ENCODE measurements at regions not wholly inside any gene's neighbourhood (a gene's known extent, or its start where the extent isn't known, plus 50 kb on each side); places are given as distances from the start of the nearest gene placed in this dataset.

- Histone ChIP-seq H3K27me3 (ENCODE audit: insufficient read depth, poor library complexity, severe bottlenecking) (peaks cover 3% of the 10 kb centered on the region), H3K4me3 (replicated peaks; ENCODE audit: insufficient read depth, low read length) (peak overlapping the region; percentile 13), H3K27ac (replicated peaks) (peak overlapping the region; percentile 99)
- TF ChIP-seq SPI1 (IDR thresholded peaks at IDR 0.05; ENCODE audit: borderline replicate concordance, low read depth) (peak; percentile 83), CTCF (IDR thresholded peaks at IDR 0.05; ENCODE audit: insufficient read depth, low read length) (no peak), POLR2AphosphoS5 (IDR thresholded peaks at IDR 0.05; ENCODE audit: low read depth) (peak; percentile 75), REST (IDR thresholded peaks at IDR 0.05; ENCODE audit: insufficient replicate concordance, low read depth) (no peak), GABPA (IDR thresholded peaks at IDR 0.05; ENCODE audit: low read depth) (peak; percentile 83; the same call in 1 of the 2 replicates)
- peak; percentile 97 to 100 for DNase-seq (ENCODE audit: low read depth in 1 of 2, low spot score in 1 of 2)
Observed at GRCh38 chr1:234778221-234779159, 168.5 kb upstream of the IRF2BP2 start.

- Histone ChIP-seq H3K27ac (replicated peaks) (peak overlapping the region; percentile 99), H3K27me3 (ENCODE audit: insufficient read depth, poor library complexity, severe bottlenecking) (peaks cover 3% of the 10 kb centered on the region), H3K4me3 (replicated peaks; ENCODE audit: insufficient read depth, low read length) (no peak overlapping the region)
- TF ChIP-seq SPI1 (IDR thresholded peaks at IDR 0.05; ENCODE audit: borderline replicate concordance, low read depth): no peak
- no peak for TF ChIP-seq REST (IDR thresholded peaks at IDR 0.05; ENCODE audit: insufficient replicate concordance, low read depth)
- no peak for TF ChIP-seq CTCF (IDR thresholded peaks at IDR 0.05; ENCODE audit: insufficient read depth, low read length)
- no peak; the same call in 1 of the 2 replicates for TF ChIP-seq POLR2AphosphoS5 (IDR thresholded peaks at IDR 0.05; ENCODE audit: low read depth)
- no peak for TF ChIP-seq GABPA (IDR thresholded peaks at IDR 0.05; ENCODE audit: low read depth)
- DNase-seq (ENCODE audit: low read depth in 1 of 2, low spot score in 1 of 2): no peak
Observed at GRCh38 chr1:234777856-234778220, 167.9 kb upstream of the IRF2BP2 start.

- no peak for DNase-seq (ENCODE audit: low read depth in 1 of 2, low spot score in 1 of 2)
- peak overlapping the region; percentile 99 for H3K27ac ChIP-seq (replicated peaks)
- H3K4me3 ChIP-seq (replicated peaks; ENCODE audit: insufficient read depth, low read length): no peak overlapping the region
- H3K27me3 ChIP-seq (ENCODE audit: insufficient read depth, poor library complexity, severe bottlenecking): peaks cover 3% of the 10 kb centered on the region
- TF ChIP-seq REST (IDR thresholded peaks at IDR 0.05; ENCODE audit: insufficient replicate concordance, low read depth) (no peak), GABPA (IDR thresholded peaks at IDR 0.05; ENCODE audit: low read depth) (no peak), POLR2AphosphoS5 (IDR thresholded peaks at IDR 0.05; ENCODE audit: low read depth) (no peak), SPI1 (IDR thresholded peaks at IDR 0.05; ENCODE audit: borderline replicate concordance, low read depth) (no peak), CTCF (IDR thresholded peaks at IDR 0.05; ENCODE audit: insufficient read depth, low read length) (no peak)
Observed at GRCh38 chr1:234776876-234777855, 167.2 kb upstream of the IRF2BP2 start.

Measured in HL-60 (cell line).